H9 (cell line): ENCODE measurements at regions not wholly inside any gene's neighbourhood (a gene's known extent, or its start where the extent isn't known, plus 50 kb on each side); places are given as distances from the start of the nearest gene placed in this dataset.

Experiments
- DNase-seq: peaks from one replicate; pipeline ENCODE4 v3.0.0-alpha.2; 2017
- H2AFZ ChIP-seq: one replicate; pipeline ENCODE4 v1.6.1; 2013; ENCODE audit warnings: mild to moderate bottlenecking, low read length, control low read depth, moderate library complexity
- H2AK5ac ChIP-seq: 2 replicates; pipeline ENCODE4 v1.6.1; 2013; ENCODE audit warnings: low read length, control low read depth, mixed read lengths; ENCODE audit not compliant: insufficient read length
- H2BK120ac ChIP-seq: one replicate; pipeline ENCODE4 v1.6.1; 2013; ENCODE audit warnings: low read depth, mild to moderate bottlenecking, low read length, control low read depth, inconsistent platforms; ENCODE audit not compliant: poor library complexity, severe bottlenecking
- H2BK12ac ChIP-seq: 2 replicates; pipeline ENCODE4 v1.6.1; 2013; ENCODE audit warnings: low read length, control low read depth, mixed read lengths, low read depth; ENCODE audit not compliant: insufficient read length
- H2BK15ac ChIP-seq: 2 replicates; pipeline ENCODE4 v1.6.1; 2013; ENCODE audit warnings: low read depth, low read length, control low read depth
- H2BK20ac ChIP-seq: one replicate; pipeline ENCODE4 v1.6.1; 2013; ENCODE audit warnings: low read depth, mild to moderate bottlenecking, low read length, control low read depth, inconsistent platforms; ENCODE audit not compliant: poor library complexity, severe bottlenecking
- H2BK5ac ChIP-seq: 2 replicates; pipeline ENCODE4 v1.6.1; 2013; ENCODE audit warnings: low read length, control low read depth, mixed read lengths; ENCODE audit not compliant: insufficient read length
- H3K14ac ChIP-seq: 2 replicates; pipeline ENCODE4 v1.6.1; 2013; ENCODE audit warnings: low read length, control low read depth; ENCODE audit not compliant: insufficient read depth
- H3K18ac ChIP-seq: 2 replicates; pipeline ENCODE4 v1.6.1; 2013; ENCODE audit warnings: low read depth, mild to moderate bottlenecking, mixed read lengths, low read length, control low read depth; ENCODE audit not compliant: insufficient read length
- H3K23ac ChIP-seq: 2 replicates; pipeline ENCODE4 v1.6.1; 2013; ENCODE audit warnings: low read length, control low read depth, mixed read lengths, low read depth; ENCODE audit not compliant: insufficient read length
- H3K23me2 ChIP-seq: 2 replicates; pipeline ENCODE4 v1.6.1; 2013; ENCODE audit warnings: low read depth, mild to moderate bottlenecking, mixed read lengths, low read length, control low read depth; ENCODE audit not compliant: insufficient read length, poor library complexity, severe bottlenecking
- H3K27ac ChIP-seq: 2 replicates; pipeline ENCODE4 v1.5.1; 2013; ENCODE audit warnings: low read length, control low read depth, mixed read lengths, low read depth; ENCODE audit not compliant: insufficient read length
- H3K27me3 ChIP-seq: 2 replicates; pipeline ENCODE4 v1.6.1; 2013; ENCODE audit warnings: low read length, control low read depth, inconsistent platforms; ENCODE audit not compliant: insufficient read depth
- H3K4ac ChIP-seq: 2 replicates; pipeline ENCODE4 v1.6.1; 2013; ENCODE audit warnings: low read depth, mild to moderate bottlenecking, control low read depth, inconsistent platforms, low read length, moderate library complexity
- H3K4me1 ChIP-seq: 2 replicates; pipeline ENCODE4 v1.6.1; 2013; ENCODE audit warnings: low read length, control low read depth, inconsistent platforms; ENCODE audit not compliant: insufficient read depth
- H3K4me2 ChIP-seq: 2 replicates; pipeline ENCODE4 v1.6.1; 2013; ENCODE audit warnings: low read length, control low read depth, mixed read lengths; ENCODE audit not compliant: insufficient read length, insufficient read depth
- H3K56ac ChIP-seq: 2 replicates; pipeline ENCODE4 v1.6.1; 2013; ENCODE audit warnings: low read depth, mild to moderate bottlenecking, mixed read lengths, low read length, control low read depth; ENCODE audit not compliant: insufficient read length
- H3K79me1 ChIP-seq: 2 replicates; pipeline ENCODE4 v1.6.1; 2013; ENCODE audit warnings: low read depth, mild to moderate bottlenecking, moderate library complexity, low read length, control low read depth, inconsistent platforms; ENCODE audit not compliant: insufficient read depth, poor library complexity, severe bottlenecking
- H3K79me2 ChIP-seq: 2 replicates; pipeline ENCODE4 v1.6.1; 2013; ENCODE audit warnings: low read length, control low read depth, inconsistent platforms; ENCODE audit not compliant: insufficient read depth
- H3K9ac ChIP-seq: 2 replicates; pipeline ENCODE4 v1.6.1; 2013; ENCODE audit warnings: low read length, control low read depth, mixed read lengths; ENCODE audit not compliant: insufficient read length; ENCODE audit errors: extremely low read depth
- H3K9me3 ChIP-seq: one replicate; pipeline ENCODE4 v1.6.1; 2013; ENCODE audit warnings: low read depth, low read length, inconsistent platforms; ENCODE audit not compliant: control insufficient read depth
- H3T11ph ChIP-seq: one replicate; pipeline ENCODE4 v1.6.1; 2013; ENCODE audit warnings: mild to moderate bottlenecking, low read length, control low read depth, inconsistent platforms
- H4K20me1 ChIP-seq: one replicate; pipeline ENCODE4 v1.6.1; 2013; ENCODE audit not compliant: control insufficient read depth, insufficient read length, insufficient read depth
- H4K5ac ChIP-seq: 2 replicates; pipeline ENCODE4 v1.6.1; 2013; ENCODE audit warnings: low read depth, mild to moderate bottlenecking, mixed read lengths, low read length, control low read depth; ENCODE audit not compliant: insufficient read length
- H4K8ac ChIP-seq: replicated peaks from 2 replicates; pipeline ENCODE4 v1.6.1; 2013; ENCODE audit warnings: low read length, control low read depth, mixed read lengths, low read depth; ENCODE audit not compliant: insufficient read length
- H4K91ac ChIP-seq: 2 replicates; pipeline ENCODE4 v1.6.1; 2013; ENCODE audit warnings: low read depth, mild to moderate bottlenecking, moderate library complexity, mixed read lengths, low read length, control low read depth; ENCODE audit not compliant: insufficient read length
- H3K27ac Mint-ChIP-seq, 3 experiments: 2 replicates in 2 of 3; 3 replicates in 1 of 3; pipeline ENCODE4 v1.8.0; 2020 to 2021; ENCODE audit warnings: mixed read lengths in 3 of 3, mild to moderate bottlenecking in 1 of 3, moderate library complexity in 1 of 3
- H3K27me3 Mint-ChIP-seq: 2 replicates; pipeline ENCODE4 v1.8.0; 2021; ENCODE audit warnings: low read depth, mild to moderate bottlenecking, moderate library complexity, mixed read lengths
- H3K36me3 Mint-ChIP-seq, 3 experiments: 2 replicates in 2 of 3; 3 replicates in 1 of 3; pipeline ENCODE4 v1.8.0; 2020 to 2021; ENCODE audit warnings: low read depth in 3 of 3, mixed read lengths in 3 of 3; ENCODE audit not compliant: insufficient read depth in 1 of 3
- H3K4me1 Mint-ChIP-seq, 2 experiments: 2 replicates each; pipeline ENCODE4 v1.8.0; 2020; ENCODE audit warnings: mixed read lengths in 2 of 2
- H3K4me3 Mint-ChIP-seq, 2 experiments: 2 replicates in 1 of 2; 3 replicates in 1 of 2; pipeline ENCODE4 v1.8.0; 2020 to 2021; ENCODE audit warnings: mild to moderate bottlenecking in 2 of 2, mixed read lengths in 2 of 2, moderate library complexity in 1 of 2
- H3K9me3 Mint-ChIP-seq, 2 experiments: 2 replicates in 1 of 2; 3 replicates in 1 of 2; pipeline ENCODE4 v1.8.0; 2020; ENCODE audit warnings: mild to moderate bottlenecking in 2 of 2, mixed read lengths in 2 of 2, moderate library complexity in 1 of 2
- WGBS: extraction: QIAGEN DNeasy Blood & Tissue Kit; methylation state at CpG from one replicate; pipeline ENCODE4 v1.1.7; 2013; ENCODE audit warnings: missing lambda C conversion rate, low lambda C conversion rate, mixed read lengths; ENCODE audit not compliant: insufficient read length; ENCODE audit errors: extremely low coverage; 5-methylcytosine and 5-hydroxymethylcytosine counted together
- TF ChIP-seq, protein P1 (sequence below): fragments of 200-600 bp; sonication (generic); conservative IDR thresholded peaks from 3 replicates; pipeline ENCODE4 v1.8.0; 2021; ENCODE audit warnings: antibody characterized with exemption, mild to moderate bottlenecking

DNA sequence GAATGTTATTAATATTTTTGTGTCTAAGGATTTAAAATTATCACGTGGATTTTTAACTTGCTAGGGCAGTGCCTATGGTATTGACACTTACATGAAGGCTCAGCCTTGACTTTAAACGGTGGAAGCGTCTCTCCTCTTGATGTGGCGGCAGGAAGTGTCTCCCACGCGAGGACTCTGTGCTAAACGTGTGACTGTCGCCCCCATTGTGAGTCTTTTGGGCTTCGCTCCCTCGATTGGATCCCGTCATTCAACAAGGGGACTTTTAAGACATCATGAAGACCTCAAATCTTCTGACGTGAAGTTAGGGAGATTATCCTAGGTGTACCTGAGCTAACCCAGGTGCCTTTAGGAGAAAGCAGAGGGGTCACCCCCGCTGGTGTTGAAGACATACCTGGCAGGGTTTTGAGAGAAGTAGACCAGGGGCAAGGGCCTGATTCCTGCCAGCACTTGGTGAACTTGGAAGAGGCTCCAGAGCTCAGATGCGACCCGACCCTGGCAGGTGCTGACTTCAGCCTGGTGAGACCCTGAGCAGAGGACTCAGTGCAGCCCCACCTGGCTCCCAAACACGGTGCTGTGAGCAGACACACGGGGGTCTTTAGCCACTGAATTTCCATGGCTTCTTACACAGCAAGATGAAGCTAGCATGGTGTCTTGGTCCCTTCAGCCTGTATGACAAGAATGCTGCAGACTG is 55.7 kb upstream of the IRX4 start:
- Mint-ChIP-seq H3K4me1 (peaks cover 2 to 11% of the 10 kb centered on the region in 2 experiments; a peak in 2 of 4 replicates), H3K27ac (no peak overlapping the region; a peak in 2 of 7 replicates), H3K9me3 (no peaks in the 10 kb centered on the region; a peak in 1 of 5 replicates), H3K36me3 (peaks cover 0 to 1% (median 0%) of the 10 kb centered on the region in 3 experiments; a peak in 2 of 7 replicates), H3K4me3 (no peak overlapping the region), H3K27me3 (peaks cover 3% of the 10 kb centered on the region)
- Histone ChIP-seq H4K8ac (no peak overlapping the region), H4K20me1 (no peaks in the 10 kb centered on the region), H4K91ac (no peak overlapping the region), H3K4ac (no peak overlapping the region), H3K18ac (no peak overlapping the region), H3K23me2 (no peaks in the 10 kb centered on the region), H2BK5ac (no peak overlapping the region), H3K56ac (no peak overlapping the region), H3K9me3 (no peaks in the 10 kb centered on the region), H3K27ac (no peak overlapping the region), H2BK120ac (no peak overlapping the region), H2AK5ac (no peak overlapping the region), H3K23ac (no peak overlapping the region), H3K9ac (no peak overlapping the region), H3K14ac (no peak overlapping the region), H2BK20ac (no peak overlapping the region), H2BK15ac (no peak overlapping the region), H3K4me1 (no peaks in the 10 kb centered on the region), H3K27me3 (no peaks in the 10 kb centered on the region), H3K4me2 (no peak overlapping the region), H2BK12ac (no peak overlapping the region), H3T11ph (no peak overlapping the region), H4K5ac (no peak overlapping the region), H2AFZ (no peak overlapping the region), H3K79me1 (no peaks in the 10 kb centered on the region), H3K79me2 (no peaks in the 10 kb centered on the region)
- DNase-seq = no peak
- no CpG with 5 or more reads among the region's 17 CpGs for WGBS
- TF ChIP-seq, protein P1, sequence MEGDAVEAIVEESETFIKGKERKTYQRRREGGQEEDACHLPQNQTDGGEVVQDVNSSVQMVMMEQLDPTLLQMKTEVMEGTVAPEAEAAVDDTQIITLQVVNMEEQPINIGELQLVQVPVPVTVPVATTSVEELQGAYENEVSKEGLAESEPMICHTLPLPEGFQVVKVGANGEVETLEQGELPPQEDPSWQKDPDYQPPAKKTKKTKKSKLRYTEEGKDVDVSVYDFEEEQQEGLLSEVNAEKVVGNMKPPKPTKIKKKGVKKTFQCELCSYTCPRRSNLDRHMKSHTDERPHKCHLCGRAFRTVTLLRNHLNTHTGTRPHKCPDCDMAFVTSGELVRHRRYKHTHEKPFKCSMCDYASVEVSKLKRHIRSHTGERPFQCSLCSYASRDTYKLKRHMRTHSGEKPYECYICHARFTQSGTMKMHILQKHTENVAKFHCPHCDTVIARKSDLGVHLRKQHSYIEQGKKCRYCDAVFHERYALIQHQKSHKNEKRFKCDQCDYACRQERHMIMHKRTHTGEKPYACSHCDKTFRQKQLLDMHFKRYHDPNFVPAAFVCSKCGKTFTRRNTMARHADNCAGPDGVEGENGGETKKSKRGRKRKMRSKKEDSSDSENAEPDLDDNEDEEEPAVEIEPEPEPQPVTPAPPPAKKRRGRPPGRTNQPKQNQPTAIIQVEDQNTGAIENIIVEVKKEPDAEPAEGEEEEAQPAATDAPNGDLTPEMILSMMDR = no peak
